Ovary (tissue), 3 donors: ENCODE measurements at regions not wholly inside any gene's neighbourhood (a gene's known extent, or its start where the extent isn't known, plus 50 kb on each side); places are given as distances from the start of the nearest gene placed in this dataset.

Experiments
- CTCF ChIP-seq, 3 donors: fragments of 450-650 bp in 2 of 3; fragments of 200-600 bp in 1 of 3; IDR thresholded peaks; one replicate each; pipeline versions ENCODE4 v1.5.1 to v1.8.0; 2016 to 2022; ENCODE audit warnings: antibody characterized with exemption in 3 of 3, mild to moderate bottlenecking in 1 of 3
- EP300 ChIP-seq: sonication (generic); formaldehyde crosslinking; IDR thresholded peaks from one replicate; pipeline ENCODE4 v1.6.1; 2017; ENCODE audit warnings: antibody characterized with exemption
- POLR2A ChIP-seq: fragments of 450-650 bp; IDR thresholded peaks from one replicate; pipeline ENCODE4 v1.6.1; 2017; ENCODE audit warnings: antibody characterized with exemption, mild to moderate bottlenecking, moderate library complexity
- donor health status: DM: no; HTN: no; CAD: no.

DNA sequence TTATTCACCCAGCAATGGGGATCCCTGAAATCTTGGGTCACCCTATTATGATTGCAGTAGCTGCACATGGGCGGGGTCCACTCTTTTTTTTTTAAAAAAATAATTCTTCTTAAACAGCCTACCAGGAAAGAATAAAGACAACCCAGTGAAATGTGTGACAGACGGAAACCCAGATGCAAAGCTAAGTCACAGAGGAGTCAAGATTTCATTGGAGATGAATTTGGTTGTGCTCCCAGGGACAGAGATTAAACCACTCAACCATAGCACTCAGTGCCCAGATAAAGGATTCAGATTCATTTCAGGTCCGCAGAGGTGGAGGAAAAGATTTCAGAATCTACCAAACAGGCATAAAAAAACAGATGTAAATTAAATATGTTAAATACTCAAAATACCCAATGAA lies 583.5 kb upstream of the ZP4 start:
- TF ChIP-seq CTCF (IDR thresholded peaks at IDR 0.05), result no peak
- no peak for TF ChIP-seq POLR2A
- no peak for TF ChIP-seq EP300
